ENCODE measurements at regions not wholly inside any gene's neighbourhood (a gene's known extent, or its start where the extent isn't known, plus 50 kb on each side); places are given as distances from the start of the nearest gene placed in this dataset.

- H3K27ac ChIP-seq = no peak overlapping the region
- no peak for TF ChIP-seq ZFX (IDR thresholded peaks at IDR 0.05)
- TF ChIP-seq, protein P1, sequence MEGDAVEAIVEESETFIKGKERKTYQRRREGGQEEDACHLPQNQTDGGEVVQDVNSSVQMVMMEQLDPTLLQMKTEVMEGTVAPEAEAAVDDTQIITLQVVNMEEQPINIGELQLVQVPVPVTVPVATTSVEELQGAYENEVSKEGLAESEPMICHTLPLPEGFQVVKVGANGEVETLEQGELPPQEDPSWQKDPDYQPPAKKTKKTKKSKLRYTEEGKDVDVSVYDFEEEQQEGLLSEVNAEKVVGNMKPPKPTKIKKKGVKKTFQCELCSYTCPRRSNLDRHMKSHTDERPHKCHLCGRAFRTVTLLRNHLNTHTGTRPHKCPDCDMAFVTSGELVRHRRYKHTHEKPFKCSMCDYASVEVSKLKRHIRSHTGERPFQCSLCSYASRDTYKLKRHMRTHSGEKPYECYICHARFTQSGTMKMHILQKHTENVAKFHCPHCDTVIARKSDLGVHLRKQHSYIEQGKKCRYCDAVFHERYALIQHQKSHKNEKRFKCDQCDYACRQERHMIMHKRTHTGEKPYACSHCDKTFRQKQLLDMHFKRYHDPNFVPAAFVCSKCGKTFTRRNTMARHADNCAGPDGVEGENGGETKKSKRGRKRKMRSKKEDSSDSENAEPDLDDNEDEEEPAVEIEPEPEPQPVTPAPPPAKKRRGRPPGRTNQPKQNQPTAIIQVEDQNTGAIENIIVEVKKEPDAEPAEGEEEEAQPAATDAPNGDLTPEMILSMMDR (conservative IDR thresholded peaks at IDR 0.05) = no peak; the same call in 1 of the 2 replicates
These were observed 132.4 kb upstream of the TIAM1 start for GRCh38 chr21:31476263-31477022.

- H3K27ac ChIP-seq = no peak overlapping the region
- no peak for TF ChIP-seq ZFX (IDR thresholded peaks at IDR 0.05)
- TF ChIP-seq, protein P1 (conservative IDR thresholded peaks at IDR 0.05) = no peak
These were observed 131.2 kb upstream of the TIAM1 start for GRCh38 chr21:31475223-31475622.

DNA sequence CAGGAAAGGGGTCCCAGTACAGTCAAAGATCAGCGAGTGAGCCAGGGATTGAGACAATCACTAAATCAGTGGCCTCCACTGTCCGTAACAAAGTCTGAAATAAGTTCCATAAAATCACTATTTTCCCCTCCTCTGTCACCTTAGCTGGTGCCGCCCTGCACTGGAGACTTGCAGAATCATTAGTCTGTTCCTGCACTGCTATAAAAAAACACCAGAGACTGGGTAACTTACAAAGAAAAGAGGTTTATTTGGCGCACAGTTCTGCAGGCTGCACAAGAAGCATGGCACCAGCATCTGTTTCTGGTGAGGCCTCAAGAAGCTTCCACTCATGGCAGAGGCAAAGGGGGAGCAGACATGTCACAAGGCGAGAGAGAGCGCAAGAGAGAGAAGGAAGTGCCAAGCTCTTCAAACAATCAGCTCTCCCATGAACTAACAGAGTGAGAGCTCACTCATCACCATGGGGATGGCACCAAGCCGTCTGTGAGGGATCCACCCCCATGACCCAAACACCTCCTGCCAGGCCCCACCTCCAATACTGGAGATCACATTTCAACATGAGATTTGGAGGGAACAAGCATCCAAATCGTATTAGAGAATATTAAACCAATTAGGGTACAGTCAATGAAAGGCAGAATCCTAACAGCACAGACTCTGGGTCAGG, 129.8 kb upstream of the TIAM1 start:
- H3K27ac ChIP-seq = no peak overlapping the region
- TF ChIP-seq ZFX (IDR thresholded peaks at IDR 0.05) = no peak
- TF ChIP-seq, protein P1 (conservative IDR thresholded peaks at IDR 0.05) = no peak

- TF ChIP-seq ZFX (IDR thresholded peaks at IDR 0.05) = no peak
- TF ChIP-seq, protein P1 (conservative IDR thresholded peaks at IDR 0.05) = no peak
- H3K27ac ChIP-seq = no peak overlapping the region
These were observed 127.8 kb upstream of the TIAM1 start for GRCh38 chr21:31471865-31472264.

- no peak for TF ChIP-seq ZFX (IDR thresholded peaks at IDR 0.05)
- TF ChIP-seq, protein P1 (conservative IDR thresholded peaks at IDR 0.05) = no peak
- H3K27ac ChIP-seq = no peak overlapping the region
These were observed 127.0 kb upstream of the TIAM1 start for GRCh38 chr21:31470896-31471694.

DNA sequence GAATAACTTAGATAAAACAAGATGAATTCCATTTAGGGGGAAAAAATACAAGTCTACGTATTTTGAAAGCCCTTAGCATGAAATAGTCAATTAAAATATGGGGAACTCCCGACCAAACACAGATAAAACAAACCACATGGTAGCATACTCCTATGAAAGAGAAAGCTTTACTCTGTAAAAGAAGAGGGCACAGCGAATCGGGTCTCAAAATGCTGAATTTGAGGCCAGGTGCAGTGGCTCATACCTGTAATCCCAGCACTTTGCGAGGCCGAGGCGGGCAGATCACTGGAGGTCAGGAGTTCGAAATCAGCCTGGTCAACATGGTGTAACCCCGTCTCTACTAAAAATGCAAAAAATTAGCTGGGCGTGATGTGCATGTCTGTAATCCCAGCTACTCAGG, 116.9 kb upstream of the TIAM1 start:
- H3K27ac ChIP-seq = no peak overlapping the region
- TF ChIP-seq ZFX (IDR thresholded peaks at IDR 0.05) = no peak
- TF ChIP-seq, protein P1 (conservative IDR thresholded peaks at IDR 0.05) = no peak

GRCh38 chr21:31459457-31459856, 115.4 kb upstream of the TIAM1 start:
- no peak overlapping the region for H3K27ac ChIP-seq
- TF ChIP-seq, protein P1 (conservative IDR thresholded peaks at IDR 0.05) = no peak
- TF ChIP-seq ZFX (IDR thresholded peaks at IDR 0.05) = no peak

Data from C4-2B (cell line).